ENCODE measurements at regions not wholly inside any gene's neighbourhood (a gene's known extent, or its start where the extent isn't known, plus 50 kb on each side); places are given as distances from the start of the nearest gene placed in this dataset.

GRCh38 chr2:238580486-238580885 lies 153.8 kb downstream of the ASB1 start:
- DNase-seq (ENCODE audit: low read depth in 2 of 2): no peak

GRCh38 chr2:238581126-238581525 lies 154.4 kb downstream of the ASB1 start:
- DNase-seq (ENCODE audit: low read depth in 2 of 2): no peak

GRCh38 chr2:238582159-238582558 lies 155.4 kb downstream of the ASB1 start:
- no peak for DNase-seq (ENCODE audit: low read depth in 2 of 2)

- no peak for DNase-seq (ENCODE audit: low read depth in 2 of 2)
Measured at GRCh38 chr2:238584617-238585016, 157.9 kb downstream of the ASB1 start.

GRCh38 chr2:238585836-238586821 lies 159.4 kb downstream of the ASB1 start:
- DNase-seq (ENCODE audit: low read depth in 2 of 2): no peak

- no peak for DNase-seq (ENCODE audit: low read depth in 2 of 2)
Measured at GRCh38 chr2:238586931-238587775, 160.4 kb downstream of the ASB1 start.

GRCh38 chr2:238587776-238588660 lies 161.3 kb downstream of the ASB1 start:
- no peak for DNase-seq (ENCODE audit: low read depth in 2 of 2)

- no peak for DNase-seq (ENCODE audit: low read depth in 2 of 2)
Measured at GRCh38 chr2:238589591-238590460, 163.1 kb downstream of the ASB1 start.

GRCh38 chr2:238591732-238592131 lies 165.0 kb downstream of the ASB1 start:
- DNase-seq (ENCODE audit: low read depth in 2 of 2): no peak

GRCh38 chr2:238593236-238593635 lies 166.5 kb downstream of the ASB1 start:
- DNase-seq (ENCODE audit: low read depth in 2 of 2): no peak

- no peak for DNase-seq (ENCODE audit: low read depth in 2 of 2)
Measured at GRCh38 chr2:238593678-238594077, 167.0 kb downstream of the ASB1 start.

GRCh38 chr2:238594796-238595749 lies 168.3 kb downstream of the ASB1 start:
- DNase-seq (ENCODE audit: low read depth in 2 of 2): no peak

GRCh38 chr2:238595750-238596570 lies 169.2 kb downstream of the ASB1 start:
- no peak for DNase-seq (ENCODE audit: low read depth in 2 of 2)

GRCh38 chr2:238596571-238597551 lies 170.1 kb downstream of the ASB1 start:
- peak; percentile 91 to 92 for DNase-seq (ENCODE audit: low read depth in 2 of 2)

- no peak for DNase-seq (ENCODE audit: low read depth in 2 of 2)
Measured at GRCh38 chr2:238597638-238598528, 171.2 kb downstream of the ASB1 start.
